ENCODE measurements at regions not wholly inside any gene's neighbourhood (a gene's known extent, or its start where the extent isn't known, plus 50 kb on each side); places are given as distances from the start of the nearest gene placed in this dataset.

- in situ Hi-C loops (cut with HindIII; ENCODE audit: low pct_ligation_motif_present, low sequenced_read_pairs) = no loop called here
Observed at GRCh38 chr21:22138297-22139016, 1140.2 kb downstream of the NCAM2 start.

GRCh38 chr21:22145545-22145944 is 1147.3 kb downstream of the NCAM2 start:
- H3K4me3 ChIP-seq (ENCODE audit: low read depth, low read length) = no peak overlapping the region
- DNase-seq = no peak
- in situ Hi-C loops (cut with HindIII; ENCODE audit: low pct_ligation_motif_present, low sequenced_read_pairs) = no loop called here
- no peak overlapping the region for H3K27ac ChIP-seq
- no peak for TF ChIP-seq CTCF (IDR thresholded peaks at IDR 0.05; ENCODE audit: low read depth, low read length, missing control alignments)
- H3K27me3 ChIP-seq (replicated peaks) = no peaks in the 10 kb centered on the region
- no peaks in the 10 kb centered on the region for H3K36me3 ChIP-seq (replicated peaks)

More at GRCh38 chr21:22138297-22139016, 1140.2 kb downstream of the NCAM2 start:
- no peak for TF ChIP-seq CTCF (IDR thresholded peaks at IDR 0.05; ENCODE audit: low read depth, low read length, missing control alignments)
- Histone ChIP-seq H3K27ac (no peak overlapping the region), H3K27me3 (replicated peaks) (no peaks in the 10 kb centered on the region), H3K4me3 (ENCODE audit: low read depth, low read length) (no peak overlapping the region), H3K36me3 (replicated peaks) (no peaks in the 10 kb centered on the region)
- DNase-seq = no peak

- Histone ChIP-seq H3K4me3 (ENCODE audit: low read depth, low read length) (no peak overlapping the region), H3K27me3 (replicated peaks) (no peaks in the 10 kb centered on the region), H3K27ac (no peak overlapping the region), H3K36me3 (replicated peaks) (no peaks in the 10 kb centered on the region)
- DNase-seq = no peak
- in situ Hi-C loops (cut with HindIII; ENCODE audit: low pct_ligation_motif_present, low sequenced_read_pairs) = no loop called here
- no peak for TF ChIP-seq CTCF (IDR thresholded peaks at IDR 0.05; ENCODE audit: low read depth, low read length, missing control alignments)
Observed at GRCh38 chr21:22154579-22155274, 1156.5 kb downstream of the NCAM2 start.

- H3K36me3 ChIP-seq (replicated peaks) = no peaks in the 10 kb centered on the region
- H3K4me3 ChIP-seq (ENCODE audit: low read depth, low read length) = no peak overlapping the region
- H3K27me3 ChIP-seq (replicated peaks) = no peaks in the 10 kb centered on the region
- DNase-seq = no peak
- TF ChIP-seq CTCF (IDR thresholded peaks at IDR 0.05; ENCODE audit: low read depth, low read length, missing control alignments) = no peak
- H3K27ac ChIP-seq = no peak overlapping the region
- in situ Hi-C loops (cut with HindIII; ENCODE audit: low pct_ligation_motif_present, low sequenced_read_pairs) = no loop called here
Observed at GRCh38 chr21:22164912-22165311, 1166.7 kb downstream of the NCAM2 start.

GRCh38 chr21:22174746-22175145 is 1176.5 kb downstream of the NCAM2 start:
- TF ChIP-seq CTCF (IDR thresholded peaks at IDR 0.05; ENCODE audit: low read depth, low read length, missing control alignments) = no peak
- in situ Hi-C loops (cut with HindIII; ENCODE audit: low pct_ligation_motif_present, low sequenced_read_pairs) = no loop called here

More at GRCh38 chr21:22174746-22175145, 1176.5 kb downstream of the NCAM2 start:
- no peaks in the 10 kb centered on the region for H3K27me3 ChIP-seq (replicated peaks)
- no peak overlapping the region for H3K4me3 ChIP-seq (ENCODE audit: low read depth, low read length)
- H3K27ac ChIP-seq = no peak overlapping the region
- no peaks in the 10 kb centered on the region for H3K36me3 ChIP-seq (replicated peaks)
- no peak for DNase-seq
